ENCODE measurements at regions not wholly inside any gene's neighbourhood (a gene's known extent, or its start where the extent isn't known, plus 50 kb on each side); places are given as distances from the start of the nearest gene placed in this dataset.

GRCh38 chr4:136337216-136337615, 1195.1 kb downstream of the PCDH18 start (continued):
- TF ChIP-seq BACH1 (IDR thresholded peaks at IDR 0.05; ENCODE audit: borderline replicate concordance): no peak
- TF ChIP-seq BRCA1 (IDR thresholded peaks at IDR 0.05; ENCODE audit: low read depth, low read length): no peak
- no peak for TF ChIP-seq NBN (IDR thresholded peaks at IDR 0.05)

DNA sequence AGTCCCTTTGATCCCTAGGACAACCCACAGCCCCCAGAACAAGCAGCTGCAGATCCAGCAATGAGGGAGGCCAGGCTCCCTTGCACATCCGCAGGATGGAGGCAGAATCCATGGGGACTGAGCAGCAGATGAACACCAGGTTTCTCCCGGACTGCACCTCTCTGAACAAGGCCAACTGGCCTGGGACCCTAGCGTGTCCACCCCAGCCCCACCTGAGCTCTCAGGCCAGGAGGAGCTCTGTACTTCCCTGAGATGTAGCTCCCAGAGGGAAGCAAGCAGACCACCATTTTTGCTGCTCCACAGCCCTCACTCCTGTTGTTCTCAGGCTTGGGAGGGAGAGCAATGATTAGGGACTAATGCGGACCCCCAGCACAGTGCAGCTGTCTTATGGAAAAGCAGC, 1195.8 kb downstream of the PCDH18 start:
- 38% methylated on average over 4 of the region's 4 CpGs for WGBS (ENCODE audit: insufficient coverage, insufficient replicate concordance, low lambda C conversion rate, missing lambda C conversion rate)
- intact Hi-C loops (cut with micrococcal nuclease; ENCODE audit: unreplicated experiment) (no loop called here), in situ Hi-C loops (cut with MboI) (no loop called here)
- no peaks in the 10 kb centered on the region for H3K27me3 ChIP-seq (replicated peaks in 1 of 2; ENCODE audit: control insufficient read depth in 2 of 2, insufficient read depth in 2 of 2, low read length in 1 of 2)
- no peak overlapping the region for H3K27ac ChIP-seq (ENCODE audit: control insufficient read depth, insufficient read depth)
- FAIRE-seq (no peak), DNase-seq (ENCODE audit: low read depth, low spot score) (no peak), ATAC-seq (no peak)
- RAD21 ChIA-PET (ENCODE audit: unreplicated experiment): interaction anchor here (0.8 kb wide), 2 partner anchors 13 to 526 kb away, joined by 3 to 4 read pairs; no protein-coding TSS in a partner anchor
- CTCF ChIA-PET: no interaction called here
- POLR2A ChIA-PET: no interaction called here
- no peaks in the 10 kb centered on the region for H3K79me2 ChIP-seq (ENCODE audit: control insufficient read depth, insufficient read depth, low read length)
- H3K36me3 ChIP-seq (ENCODE audit: control insufficient read depth in 2 of 2, insufficient read depth in 2 of 2, low read length in 1 of 2): no peaks in the 10 kb centered on the region
- H3K4me2 ChIP-seq (ENCODE audit: control insufficient read depth, insufficient read depth): no peak overlapping the region
- no peak overlapping the region for H3K4me3 ChIP-seq
- H3K4me1 ChIP-seq (ENCODE audit: control insufficient read depth, insufficient read depth, low read length): no peaks in the 10 kb centered on the region
- no peaks in the 10 kb centered on the region for H3K9me3 ChIP-seq (replicated peaks; ENCODE audit: control insufficient read depth, insufficient read depth, low read length)
- SMC1A ChIA-PET (ENCODE audit: uncharacterized antibody, unreplicated experiment): interaction anchor here (0.9 kb wide), 1 partner anchor 505 kb away, joined by 3 read pairs; no protein-coding TSS in a partner anchor
- H3K9ac ChIP-seq (ENCODE audit: control insufficient read depth, insufficient read depth, low read length): no peak overlapping the region
- no peaks in the 10 kb centered on the region for H4K20me1 ChIP-seq (ENCODE audit: control insufficient read depth, insufficient read depth)
- BruUV-seq (replicated peaks): no TSS peak
- no peak overlapping the region for H2AFZ ChIP-seq (ENCODE audit: control insufficient read depth, low read depth, low read length)
- no peak for TF ChIP-seq DPF2 (IDR thresholded peaks at IDR 0.05)
- TF ChIP-seq USF2 (IDR thresholded peaks at IDR 0.05; ENCODE audit: borderline replicate concordance, low read depth, low read length): no peak
- no peak for TF ChIP-seq BMI1 (IDR thresholded peaks at IDR 0.05; ENCODE audit: borderline replicate concordance)
- no peak for TF ChIP-seq MLLT1 (IDR thresholded peaks at IDR 0.05)
- no peak for TF ChIP-seq ETV6 (conservative IDR thresholded peaks at IDR 0.05 in 1 of 2, IDR thresholded peaks at IDR 0.05 in 1 of 2; ENCODE audit: borderline replicate concordance in 1 of 2, low read depth in 1 of 2)
- no peak for TF ChIP-seq LARP7 (IDR thresholded peaks at IDR 0.05)
- TF ChIP-seq YY1 (IDR thresholded peaks at IDR 0.05; ENCODE audit: low read depth, low read length): no peak
- TF ChIP-seq, protein P1, sequence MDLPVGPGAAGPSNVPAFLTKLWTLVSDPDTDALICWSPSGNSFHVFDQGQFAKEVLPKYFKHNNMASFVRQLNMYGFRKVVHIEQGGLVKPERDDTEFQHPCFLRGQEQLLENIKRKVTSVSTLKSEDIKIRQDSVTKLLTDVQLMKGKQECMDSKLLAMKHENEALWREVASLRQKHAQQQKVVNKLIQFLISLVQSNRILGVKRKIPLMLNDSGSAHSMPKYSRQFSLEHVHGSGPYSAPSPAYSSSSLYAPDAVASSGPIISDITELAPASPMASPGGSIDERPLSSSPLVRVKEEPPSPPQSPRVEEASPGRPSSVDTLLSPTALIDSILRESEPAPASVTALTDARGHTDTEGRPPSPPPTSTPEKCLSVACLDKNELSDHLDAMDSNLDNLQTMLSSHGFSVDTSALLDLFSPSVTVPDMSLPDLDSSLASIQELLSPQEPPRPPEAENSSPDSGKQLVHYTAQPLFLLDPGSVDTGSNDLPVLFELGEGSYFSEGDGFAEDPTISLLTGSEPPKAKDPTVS (IDR thresholded peaks at IDR 0.05; ENCODE audit: low read depth, low read length): no peak
- no peak for TF ChIP-seq SREBF2 (IDR thresholded peaks at IDR 0.05; ENCODE audit: low read length)
- TF ChIP-seq, protein P2, sequence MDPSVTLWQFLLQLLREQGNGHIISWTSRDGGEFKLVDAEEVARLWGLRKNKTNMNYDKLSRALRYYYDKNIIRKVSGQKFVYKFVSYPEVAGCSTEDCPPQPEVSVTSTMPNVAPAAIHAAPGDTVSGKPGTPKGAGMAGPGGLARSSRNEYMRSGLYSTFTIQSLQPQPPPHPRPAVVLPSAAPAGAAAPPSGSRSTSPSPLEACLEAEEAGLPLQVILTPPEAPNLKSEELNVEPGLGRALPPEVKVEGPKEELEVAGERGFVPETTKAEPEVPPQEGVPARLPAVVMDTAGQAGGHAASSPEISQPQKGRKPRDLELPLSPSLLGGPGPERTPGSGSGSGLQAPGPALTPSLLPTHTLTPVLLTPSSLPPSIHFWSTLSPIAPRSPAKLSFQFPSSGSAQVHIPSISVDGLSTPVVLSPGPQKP (IDR thresholded peaks at IDR 0.05; ENCODE audit: low read depth, low read length): no peak
- TF ChIP-seq GABPA (IDR thresholded peaks at IDR 0.05; ENCODE audit: low read depth): no peak
- TF ChIP-seq POLR2AphosphoS2 (IDR thresholded peaks at IDR 0.05; ENCODE audit: low read depth, low read length): no peak
- no peak for TF ChIP-seq BHLHE40 (IDR thresholded peaks at IDR 0.05; ENCODE audit: borderline replicate concordance in 1 of 2, low read depth in 2 of 2, low read length in 1 of 2)
- TF ChIP-seq RAD51 (IDR thresholded peaks at IDR 0.05): no peak
- TF ChIP-seq KDM1A (IDR thresholded peaks at IDR 0.05; ENCODE audit: borderline replicate concordance): no peak
